ENCODE measurements at regions not wholly inside any gene's neighbourhood (a gene's known extent, or its start where the extent isn't known, plus 50 kb on each side); places are given as distances from the start of the nearest gene placed in this dataset.
"Not testable (repeated sequence)": the region's sequence is repeated elsewhere in the genome, so short reads cannot be mapped to it uniquely, and the experiment has no call there.

DNA sequence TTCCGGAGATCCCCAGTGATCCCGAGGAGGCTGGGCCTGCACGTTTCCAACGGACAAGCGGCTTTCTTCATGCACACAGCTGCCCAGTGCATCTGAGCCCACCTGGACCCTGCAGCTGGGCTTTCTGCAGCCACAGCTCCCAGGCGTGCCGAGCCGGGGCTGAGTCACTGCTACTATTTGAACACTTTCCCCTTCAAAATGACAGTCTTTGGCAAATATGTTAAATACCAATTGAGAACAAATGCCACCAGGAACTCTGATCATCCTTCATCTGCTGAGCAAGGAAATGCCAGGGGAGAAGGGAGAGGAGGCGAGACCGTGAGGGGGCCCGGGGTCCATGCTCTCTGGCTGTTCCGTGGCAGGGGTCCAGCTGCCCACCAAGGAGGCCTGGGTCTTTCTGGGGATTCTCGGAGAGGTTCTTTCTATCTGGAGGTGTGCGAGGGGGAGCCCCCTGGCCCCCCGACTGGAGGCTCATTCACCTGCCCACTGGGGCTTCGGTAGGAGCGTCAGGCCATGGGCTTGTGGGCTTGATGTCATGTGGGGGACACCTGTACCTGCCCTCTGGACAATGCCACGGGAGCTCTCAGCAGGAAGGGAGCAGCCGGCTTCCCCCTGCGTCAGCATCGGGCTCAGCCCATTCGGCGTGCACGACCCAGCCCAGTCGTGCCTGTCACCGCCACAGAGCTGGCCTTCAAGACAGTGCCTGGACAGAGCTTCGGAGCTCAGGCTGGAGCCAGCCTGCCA lies 159.6 kb downstream of the CTTN start:
- CTCF ChIA-PET = no interaction called here
- DNase-seq (ENCODE audit: low read depth, low spot score) = no peak
- TF ChIP-seq, protein P1, sequence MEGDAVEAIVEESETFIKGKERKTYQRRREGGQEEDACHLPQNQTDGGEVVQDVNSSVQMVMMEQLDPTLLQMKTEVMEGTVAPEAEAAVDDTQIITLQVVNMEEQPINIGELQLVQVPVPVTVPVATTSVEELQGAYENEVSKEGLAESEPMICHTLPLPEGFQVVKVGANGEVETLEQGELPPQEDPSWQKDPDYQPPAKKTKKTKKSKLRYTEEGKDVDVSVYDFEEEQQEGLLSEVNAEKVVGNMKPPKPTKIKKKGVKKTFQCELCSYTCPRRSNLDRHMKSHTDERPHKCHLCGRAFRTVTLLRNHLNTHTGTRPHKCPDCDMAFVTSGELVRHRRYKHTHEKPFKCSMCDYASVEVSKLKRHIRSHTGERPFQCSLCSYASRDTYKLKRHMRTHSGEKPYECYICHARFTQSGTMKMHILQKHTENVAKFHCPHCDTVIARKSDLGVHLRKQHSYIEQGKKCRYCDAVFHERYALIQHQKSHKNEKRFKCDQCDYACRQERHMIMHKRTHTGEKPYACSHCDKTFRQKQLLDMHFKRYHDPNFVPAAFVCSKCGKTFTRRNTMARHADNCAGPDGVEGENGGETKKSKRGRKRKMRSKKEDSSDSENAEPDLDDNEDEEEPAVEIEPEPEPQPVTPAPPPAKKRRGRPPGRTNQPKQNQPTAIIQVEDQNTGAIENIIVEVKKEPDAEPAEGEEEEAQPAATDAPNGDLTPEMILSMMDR (IDR thresholded peaks at IDR 0.05; ENCODE audit: insufficient read depth, low read length, missing control alignments) = no peak
- POLR2A ChIA-PET = no interaction called here
- no peak overlapping the region for H3K4me3 ChIP-seq (ENCODE audit: low read depth, low read length)

DNA sequence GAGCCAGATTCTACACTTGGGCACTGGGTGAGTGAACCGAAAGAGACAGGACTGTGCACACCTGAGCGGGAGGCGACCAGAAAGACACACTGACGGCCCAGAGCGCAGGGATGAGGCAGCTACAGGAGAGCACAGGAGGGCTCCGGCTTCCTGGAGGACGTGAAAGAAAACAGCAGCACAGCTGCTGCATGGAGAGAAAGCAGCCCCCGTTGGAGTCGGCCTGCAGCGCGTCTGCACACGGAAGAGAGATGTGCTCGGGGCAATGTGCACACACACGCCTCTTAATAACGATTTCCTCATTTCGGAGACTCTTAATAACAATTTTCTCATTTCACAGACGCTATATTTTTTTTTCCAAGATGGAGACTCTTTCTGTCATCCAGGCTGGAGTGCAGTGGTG lies 160.4 kb downstream of the CTTN start:
- CTCF ChIA-PET = no interaction called here
- no peak for DNase-seq (ENCODE audit: low read depth, low spot score)
- POLR2A ChIA-PET = no interaction called here
- TF ChIP-seq, protein P1 (IDR thresholded peaks at IDR 0.05; ENCODE audit: insufficient read depth, low read length, missing control alignments) = no peak
- no peak overlapping the region for H3K4me3 ChIP-seq (ENCODE audit: low read depth, low read length)

DNA sequence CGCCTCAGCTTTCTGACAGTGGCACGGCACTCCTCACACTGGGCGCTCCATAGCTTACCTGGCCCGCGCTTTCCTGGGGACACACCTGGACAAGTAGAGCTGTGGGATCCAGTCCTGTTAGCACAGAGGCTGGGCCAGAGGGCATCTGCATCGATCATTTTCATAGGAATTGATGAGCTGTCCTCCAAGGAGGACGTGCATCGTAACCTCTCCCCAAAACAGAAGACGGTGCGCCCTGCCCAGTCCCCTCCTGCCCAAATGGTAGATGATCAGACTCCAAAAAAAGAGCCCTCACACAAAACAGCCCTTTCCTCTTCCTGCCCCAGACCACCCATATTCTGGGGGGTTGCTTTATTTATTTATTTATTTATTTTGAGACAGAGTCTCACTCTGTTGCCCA lies 161.2 kb downstream of the CTTN start:
- CTCF ChIA-PET = no interaction called here
- TF ChIP-seq, protein P1 (IDR thresholded peaks at IDR 0.05; ENCODE audit: insufficient read depth, low read length, missing control alignments) = no peak
- no peak overlapping the region for H3K4me3 ChIP-seq (ENCODE audit: low read depth, low read length)

DNA sequence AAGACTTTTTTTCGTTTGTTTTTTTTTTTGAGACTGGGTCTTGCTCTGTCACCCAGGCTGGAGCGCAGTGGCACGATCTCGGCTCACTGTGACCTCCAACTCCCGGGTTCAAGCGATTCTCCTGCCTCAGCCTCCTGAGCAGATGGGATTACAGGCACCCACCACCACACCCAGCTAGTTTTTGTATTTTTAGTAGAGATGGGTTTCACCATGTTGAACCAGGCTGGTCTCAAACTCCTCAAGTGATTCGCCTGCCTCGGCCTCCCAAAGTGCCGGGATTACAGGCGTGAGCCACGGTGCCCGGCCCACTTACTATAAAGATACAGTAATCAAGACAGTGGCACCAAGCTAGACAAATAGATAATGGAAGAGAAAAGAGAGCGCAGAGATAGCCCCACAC lies 162.3 kb downstream of the CTTN start:
- H3K4me3 ChIP-seq (ENCODE audit: low read depth, low read length); CTCF ChIA-PET; DNase-seq (ENCODE audit: low read depth, low spot score); POLR2A ChIA-PET: not testable (repeated sequence)

More for the DNA sequence above, 161.2 kb downstream of the CTTN start:
- POLR2A ChIA-PET = no interaction called here
- no peak for DNase-seq (ENCODE audit: low read depth, low spot score)

DNA sequence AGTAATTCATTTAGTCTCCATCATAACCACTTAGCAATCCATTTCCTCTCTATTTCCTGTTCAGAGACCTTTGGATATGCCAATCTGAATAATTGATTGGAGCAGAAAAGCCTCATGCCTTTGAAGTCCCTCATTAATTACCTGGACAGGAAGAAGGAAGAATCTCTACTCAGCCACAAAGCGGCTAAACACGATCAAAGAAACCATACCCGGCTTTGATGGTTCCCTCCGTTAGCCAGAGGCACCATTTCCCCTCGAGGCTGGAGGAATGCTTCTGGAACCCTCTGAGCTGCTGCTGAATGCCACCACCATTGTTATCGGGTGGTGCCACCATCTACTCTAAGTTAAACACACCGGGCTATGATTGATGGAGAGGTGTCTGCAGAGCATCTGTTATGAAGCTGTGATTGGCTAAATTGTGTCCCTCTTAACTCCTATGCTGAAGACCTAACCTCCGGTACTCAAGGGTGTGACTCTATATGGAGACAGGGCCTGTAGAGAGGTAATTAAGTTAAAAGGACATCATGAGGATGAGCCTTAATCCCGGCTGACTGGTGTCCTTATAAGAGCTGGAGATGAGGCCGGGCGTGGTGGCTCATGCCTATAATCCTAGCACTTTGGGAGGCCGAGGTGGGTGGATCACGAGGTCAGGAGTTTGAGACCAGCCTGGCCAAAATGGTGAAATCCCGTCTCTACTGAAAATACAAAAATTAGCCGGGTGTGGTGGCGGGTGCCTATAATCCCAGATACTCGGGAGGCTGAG lies 168.6 kb downstream of the CTTN start:
- TF ChIP-seq, protein P1 (IDR thresholded peaks at IDR 0.05; ENCODE audit: insufficient read depth, low read length, missing control alignments) = no peak
- CTCF ChIA-PET = no interaction called here
- POLR2A ChIA-PET = no interaction called here
- no peak for DNase-seq (ENCODE audit: low read depth, low spot score)
- no peak overlapping the region for H3K4me3 ChIP-seq (ENCODE audit: low read depth, low read length)

DNA sequence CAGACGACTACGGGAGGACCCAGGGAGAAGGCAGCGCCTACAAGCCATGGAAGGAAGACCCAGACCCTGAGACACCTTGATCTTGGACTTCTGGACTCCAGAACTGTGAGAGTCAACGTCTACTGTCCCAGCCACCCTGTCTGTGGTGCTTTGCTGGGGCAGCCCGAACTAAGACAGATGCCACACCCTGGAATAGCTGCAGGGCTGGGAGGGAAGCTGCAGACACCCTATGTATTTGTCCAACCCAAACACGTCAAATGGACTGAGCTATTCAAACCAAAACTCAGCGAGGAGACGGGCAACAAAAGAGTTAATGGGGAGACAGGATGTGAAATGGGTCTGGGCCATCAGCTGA lies 169.3 kb downstream of the CTTN start:
- peak overlapping the region; percentile 49; the same call in 1 of the 2 replicates for H3K4me3 ChIP-seq (ENCODE audit: low read depth, low read length)
- DNase-seq (ENCODE audit: low read depth, low spot score) = no peak
- POLR2A ChIA-PET = no interaction called here
- TF ChIP-seq, protein P1 (IDR thresholded peaks at IDR 0.05; ENCODE audit: insufficient read depth, low read length, missing control alignments) = no peak
- CTCF ChIA-PET = no interaction called here

Measured in AG04449 (cell line).